Right ventricle myocardium superior (tissue), 1 donor: ENCODE measurements at regions not wholly inside any gene's neighbourhood (a gene's known extent, or its start where the extent isn't known, plus 50 kb on each side); places are given as distances from the start of the nearest gene placed in this dataset.
"Not testable (repeated sequence)": the region's sequence is repeated elsewhere in the genome, so short reads cannot be mapped to it uniquely, and the experiment has no call there.

ENCODE experiments used
- ATAC-seq: fragments of 200-7000 bp; cut with Tn5 transposase; one replicate; pipeline ENCODE4 v1.9.1; 2020; ENCODE audit warnings: mild to moderate bottlenecking; ENCODE audit not compliant: poor library complexity
- DNase-seq: peaks from one replicate; pipeline ENCODE4 v3.0.0-alpha.2; 2020
- intact Hi-C: fragments of 100-400 bp; cut with DNase I; formaldehyde crosslinking; loops from one replicate; pipeline ENCODE4 v1.11.2; 2022
- donor health status: DM: no; HTN: yes; CAD: no; lungs with severe emphysema.

- intact Hi-C loops, result no loop called here
- ATAC-seq (no peak), DNase-seq (no peak)
Observed at GRCh38 chr7:93830141-93830925, 60.2 kb downstream of the TFPI2 start.

GRCh38 chr7:93828260-93828659, 62.3 kb downstream of the TFPI2 start:
- no peak for DNase-seq
- intact Hi-C loops, result no loop called here
- ATAC-seq, result no peak

DNA sequence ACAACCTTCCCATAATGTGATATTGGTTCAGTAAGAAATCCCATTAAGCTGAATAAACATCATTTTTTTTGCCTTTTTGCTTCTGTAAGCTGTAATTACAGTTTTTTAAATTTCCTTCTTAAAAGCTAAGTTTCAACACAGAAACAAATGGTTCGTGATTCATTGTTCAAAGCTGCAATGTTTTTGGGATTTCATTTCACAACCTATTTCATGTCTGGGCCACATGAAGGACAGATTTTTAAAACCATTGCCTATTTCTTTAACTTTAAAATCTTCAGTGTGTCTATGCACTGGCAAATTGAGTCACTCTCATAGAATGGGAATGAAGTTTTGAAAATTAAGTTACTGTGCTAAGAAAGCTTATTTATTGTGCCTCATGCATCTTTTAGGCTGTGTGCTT, 66.9 kb downstream of the TFPI2 start:
- DNase-seq, result no peak
- intact Hi-C loops, result no loop called here
- no peak for ATAC-seq

DNA sequence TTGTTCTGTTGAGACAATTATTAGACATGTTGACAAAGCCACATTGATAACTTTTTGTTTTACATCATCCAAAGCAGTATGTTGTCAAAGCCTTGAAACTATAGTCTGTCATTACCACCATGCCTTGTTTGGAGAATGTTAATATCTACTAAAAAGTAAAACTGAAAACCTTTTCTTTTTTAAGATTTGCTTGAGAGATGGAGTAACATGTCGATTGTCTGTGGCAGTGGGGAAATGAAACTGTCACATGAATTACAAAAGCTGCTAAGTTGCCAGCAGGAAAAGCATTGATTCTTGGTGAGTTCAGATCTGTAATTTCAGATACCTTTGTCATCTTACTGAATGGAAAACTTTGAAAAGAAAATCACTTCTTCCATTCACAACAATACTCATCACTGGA, 69.1 kb downstream of the TFPI2 start:
- no peak for DNase-seq
- intact Hi-C loops, result no loop called here
- ATAC-seq, result no peak

GRCh38 chr7:93819699-93820098, 70.9 kb downstream of the TFPI2 start:
- no peak for DNase-seq
- no peak for ATAC-seq
- intact Hi-C loops, result no loop called here

DNA sequence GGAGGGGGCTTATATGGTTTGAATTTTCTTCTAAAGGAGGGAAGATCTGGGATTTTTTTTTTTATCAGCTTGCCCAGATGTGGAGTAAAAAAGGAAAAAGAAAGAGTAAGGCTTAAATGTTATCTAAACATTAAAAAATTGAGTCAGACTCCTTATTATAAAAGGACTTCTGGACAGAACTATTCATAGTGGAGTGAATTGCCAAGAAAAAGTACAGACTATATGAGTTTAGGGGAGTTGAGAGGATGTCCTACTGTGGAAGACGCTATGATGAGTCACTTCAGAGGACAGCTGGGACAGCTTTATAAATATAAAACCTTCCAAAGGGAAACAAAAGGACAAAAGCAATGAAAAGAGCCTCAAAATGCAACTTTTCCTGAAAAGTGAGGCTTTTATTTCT, 73.0 kb downstream of the TFPI2 start:
- intact Hi-C loops, result no loop called here
- no peak for DNase-seq
- ATAC-seq, result no peak

DNA sequence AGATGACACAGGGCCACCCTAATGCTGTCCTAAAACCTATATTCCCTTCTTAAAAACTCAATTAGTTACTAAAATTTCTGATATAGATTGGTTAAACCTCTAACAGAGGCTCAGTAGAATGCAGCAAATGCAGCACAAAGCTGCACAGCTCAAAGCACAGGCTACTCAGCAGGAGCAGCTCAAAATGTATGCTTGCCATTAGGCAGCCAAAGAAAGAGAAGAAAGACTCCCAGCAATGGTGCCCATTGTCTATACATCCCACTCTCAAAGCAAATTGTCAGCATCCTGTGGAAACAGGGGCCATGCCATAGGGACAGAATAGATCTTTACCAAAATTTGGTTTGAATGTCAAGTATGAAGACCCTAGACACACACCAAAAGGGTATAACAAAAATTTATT, 73.5 kb downstream of the TFPI2 start:
- DNase-seq (no peak), ATAC-seq (no peak)
- intact Hi-C loops, result no loop called here

DNA sequence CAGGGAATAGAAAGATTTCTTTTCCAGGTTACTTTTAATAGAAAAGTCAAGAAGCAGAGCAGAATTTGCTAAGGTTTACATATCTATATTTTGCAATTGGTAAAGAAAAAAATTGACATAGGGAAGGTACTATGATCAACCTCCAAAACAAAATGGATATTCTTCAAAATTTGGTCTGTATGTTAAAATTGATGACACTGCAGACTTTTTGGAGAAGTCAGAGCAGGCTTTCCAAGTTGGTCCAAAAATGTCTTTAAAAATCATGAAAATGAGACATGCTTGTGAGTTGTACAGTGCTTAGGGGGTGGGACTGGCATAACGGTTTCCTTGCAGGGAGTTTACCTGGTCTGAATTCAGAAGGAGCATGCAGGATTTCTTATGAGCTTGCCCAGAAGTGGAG, 77.0 kb downstream of the TFPI2 start:
- intact Hi-C loops, result no loop called here
- DNase-seq, result no peak
- ATAC-seq, result no peak

- intact Hi-C loops, result no loop called here
- no peak for DNase-seq
- ATAC-seq, result no peak
Observed at GRCh38 chr7:93812061-93812460, 78.5 kb downstream of the TFPI2 start.

GRCh38 chr7:93811198-93811597, 79.4 kb downstream of the TFPI2 start:
- intact Hi-C loops, result no loop called here
- DNase-seq, result no peak
- ATAC-seq, result no peak

- no peak for ATAC-seq
- intact Hi-C loops, result no loop called here
- no peak for DNase-seq
Observed at GRCh38 chr7:93810561-93810960, 80.0 kb downstream of the TFPI2 start.

DNA sequence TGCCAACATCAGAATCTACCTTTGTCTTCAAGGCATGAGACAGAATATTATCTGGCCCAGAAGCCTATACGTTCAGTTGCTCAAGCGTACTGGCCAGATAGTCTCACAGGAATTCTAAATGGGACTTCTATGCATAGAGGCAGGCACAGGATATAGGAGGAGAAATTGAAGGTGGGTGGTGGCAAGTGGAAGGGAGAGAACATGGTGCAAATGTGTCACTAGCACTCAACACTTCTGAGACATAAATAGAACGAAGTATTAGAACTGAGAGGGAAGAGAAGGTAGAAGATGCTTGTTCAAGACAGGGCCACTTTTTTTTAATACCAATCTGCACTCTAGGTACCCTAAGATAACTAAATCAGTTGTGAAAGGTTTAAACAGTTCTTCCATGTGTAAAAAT, 85.8 kb downstream of the TFPI2 start:
- DNase-seq (no peak), ATAC-seq (no peak)
- intact Hi-C loops, result no loop called here

DNA sequence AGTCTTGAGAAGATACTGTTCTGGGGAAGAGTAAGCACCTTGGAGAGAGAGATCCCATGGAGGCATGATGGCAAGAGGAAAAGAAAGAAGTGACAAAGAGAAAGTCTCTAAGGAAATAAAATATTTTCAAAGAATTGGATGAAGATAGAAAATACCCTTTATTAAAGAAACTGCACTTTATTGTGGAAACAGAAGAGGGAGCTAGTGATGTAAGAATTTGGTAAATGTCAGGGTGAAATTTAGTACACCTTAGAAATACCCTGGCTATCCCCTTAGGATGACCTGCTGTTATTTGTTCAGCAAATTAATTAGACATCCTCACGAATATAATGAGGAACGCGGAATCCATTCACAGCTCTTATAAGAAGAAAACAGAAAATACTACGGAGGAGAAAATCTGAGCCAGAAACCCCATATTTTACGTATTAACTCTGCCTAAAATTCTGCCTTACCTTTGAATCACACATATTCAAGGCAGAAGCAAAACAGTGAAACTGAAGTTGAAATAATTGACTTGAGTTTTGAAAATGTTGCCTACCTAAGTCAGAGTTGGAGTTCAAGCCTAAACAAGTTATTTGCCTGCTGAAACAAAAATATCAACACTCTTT, 90.7 kb downstream of the TFPI2 start:
- no peak for ATAC-seq
- DNase-seq, result no peak
- intact Hi-C loops, result no loop called here

GRCh38 chr7:93793084-93793697, 97.4 kb downstream of the TFPI2 start:
- DNase-seq, ATAC-seq, intact Hi-C loops: not testable (repeated sequence)

GRCh38 chr7:93779115-93779514, 111.4 kb downstream of the TFPI2 start:
- no peak for DNase-seq
- intact Hi-C loops, result no loop called here
- no peak for ATAC-seq

- intact Hi-C loops, result no loop called here
- DNase-seq, result no peak
- no peak for ATAC-seq
Observed at GRCh38 chr7:93778384-93778783, 112.2 kb downstream of the TFPI2 start.

DNA sequence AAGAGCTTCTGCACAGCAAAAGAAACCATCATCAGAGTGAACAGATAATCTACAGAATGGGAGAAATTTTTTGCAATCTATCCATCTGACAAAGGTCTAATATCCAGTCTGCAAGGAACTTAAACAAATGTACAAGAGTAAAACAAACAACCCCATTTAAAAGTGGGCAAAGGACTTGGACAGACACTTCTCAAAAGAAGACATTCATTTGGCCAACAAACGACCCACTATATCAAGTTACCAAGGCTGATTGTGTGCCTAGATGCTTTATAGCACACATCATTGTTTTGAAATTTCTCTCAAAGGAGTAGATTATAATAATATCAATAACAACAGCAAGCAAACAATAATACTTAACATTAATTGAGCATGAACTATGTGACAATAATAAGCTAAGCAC, 117.1 kb downstream of the TFPI2 start:
- ATAC-seq (no peak), DNase-seq (no peak)
- intact Hi-C loops, result no loop called here

DNA sequence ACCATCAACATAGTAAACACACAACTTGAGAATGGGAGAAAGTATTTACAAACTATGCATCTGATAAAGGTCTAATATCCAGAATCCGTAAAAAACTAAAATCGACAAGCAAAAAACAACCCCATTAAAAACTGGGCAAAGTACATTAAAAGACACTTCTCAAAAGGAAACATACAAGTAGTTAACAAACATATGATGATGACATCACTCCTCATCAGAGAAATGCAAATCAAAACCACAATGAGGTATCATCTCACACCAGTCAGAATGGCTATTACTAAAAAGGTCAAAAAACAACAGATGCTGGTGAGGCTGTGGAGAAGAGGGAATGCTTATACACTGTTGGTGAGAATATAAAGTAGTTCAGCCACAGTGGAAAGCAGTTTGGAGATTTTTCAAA, 125.1 kb downstream of the TFPI2 start:
- no peak for DNase-seq

DNA sequence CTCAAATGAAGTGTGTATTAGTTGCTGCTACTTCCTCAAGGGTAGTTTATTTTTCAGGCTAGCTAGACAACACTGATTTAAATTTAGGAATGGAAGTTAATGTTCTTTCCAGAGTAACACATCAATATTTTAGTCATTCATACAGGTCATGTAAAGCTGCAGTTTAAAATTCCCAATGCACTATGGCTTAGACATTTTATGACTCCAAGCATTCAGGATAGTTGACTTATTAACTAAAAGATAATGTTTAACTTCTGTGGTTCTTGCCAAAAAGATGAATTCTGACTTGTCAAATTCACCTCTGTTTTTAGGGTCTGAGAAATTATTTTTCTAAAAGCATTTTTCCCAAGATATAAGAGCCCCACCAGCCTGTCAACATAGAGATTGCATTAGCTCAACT, 131.9 kb downstream of the TFPI2 start:
- intact Hi-C loops, result no loop called here
- DNase-seq, result no peak
- ATAC-seq, result no peak

More for the DNA sequence above, 125.1 kb downstream of the TFPI2 start:
- intact Hi-C loops, result no loop called here
- no peak for ATAC-seq

DNA sequence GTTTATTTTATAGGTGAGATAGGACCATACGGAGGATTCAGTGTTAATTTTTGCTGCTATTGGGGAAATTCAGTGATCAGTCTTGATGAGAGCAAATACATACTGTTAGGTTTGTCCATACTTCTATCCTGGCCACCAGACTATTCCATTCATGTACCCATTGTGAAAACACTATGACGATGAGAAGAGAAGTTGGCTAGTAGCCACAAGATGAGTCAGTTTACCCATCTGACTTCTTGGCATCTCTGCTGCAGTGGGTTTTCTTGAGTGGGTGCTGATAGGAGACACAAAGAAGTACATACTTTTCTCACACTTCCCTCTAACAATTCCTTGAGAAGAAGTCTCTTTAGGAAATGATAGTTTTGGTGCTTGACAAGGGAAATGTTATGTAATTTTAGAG, 133.1 kb downstream of the TFPI2 start:
- no peak for DNase-seq
- intact Hi-C loops, result no loop called here
- no peak for ATAC-seq
